Liver (tissue), 8 donors: ENCODE measurements at regions not wholly inside any gene's neighbourhood (a gene's known extent, or its start where the extent isn't known, plus 50 kb on each side); places are given as distances from the start of the nearest gene placed in this dataset.

Source experiments
- DNase-seq: peaks from one replicate; pipeline ENCODE4 v3.0.0-alpha.2; 2017; ENCODE audit warnings: low spot score
- H3K27ac ChIP-seq, 2 donors: one replicate each; pipeline ENCODE4 v1.7.0; 2013; ENCODE audit warnings: inconsistent platforms in 2 of 2, low read length in 2 of 2, control low read depth in 1 of 2, low read depth in 1 of 2, mild to moderate bottlenecking in 1 of 2
- H3K27me3 ChIP-seq, 4 donors: one replicate each; pipeline versions ENCODE4 v1.6.1 to v1.7.0; 2013; ENCODE audit warnings: low read length in 3 of 4, inconsistent platforms in 1 of 4, mild to moderate bottlenecking in 1 of 4, moderate library complexity in 1 of 4; ENCODE audit not compliant: control insufficient read depth in 4 of 4, insufficient read depth in 4 of 4
- H3K36me3 ChIP-seq, 4 donors: one replicate each; pipeline versions ENCODE4 v1.6.1 to v1.7.0; 2013; ENCODE audit warnings: low read length in 3 of 4, mild to moderate bottlenecking in 3 of 4, low read depth in 1 of 4, moderate library complexity in 1 of 4; ENCODE audit not compliant: control insufficient read depth in 4 of 4, insufficient read depth in 3 of 4
- H3K4me1 ChIP-seq, 4 donors: one replicate each; pipeline versions ENCODE4 v1.6.1 to v1.7.0; 2013; ENCODE audit warnings: low read length in 3 of 4, mild to moderate bottlenecking in 3 of 4, moderate library complexity in 1 of 4; ENCODE audit not compliant: control insufficient read depth in 4 of 4, insufficient read depth in 4 of 4
- H3K4me3 ChIP-seq, 3 donors: one replicate each; pipeline versions ENCODE4 v1.6.1 to v1.7.0; 2013; ENCODE audit warnings: low read length in 3 of 3, control low read depth in 1 of 3, low read depth in 1 of 3, mild to moderate bottlenecking in 1 of 3
- H3K9ac ChIP-seq, 2 donors: one replicate each; pipeline ENCODE4 v1.7.0; 2013; ENCODE audit warnings: low read length in 2 of 2, mild to moderate bottlenecking in 2 of 2, moderate library complexity in 2 of 2, control low read depth in 1 of 2, low read depth in 1 of 2
- H3K9me3 ChIP-seq, 4 donors: one replicate each; pipeline versions ENCODE4 v1.6.1 to v1.7.0; 2013; ENCODE audit warnings: low read length in 3 of 4; ENCODE audit not compliant: control insufficient read depth in 4 of 4
- EGR1 ChIP-seq, 2 donors: IDR thresholded peaks; 2 replicates each; pipeline ENCODE4 v1.6.1; 2016 to 2018; ENCODE audit warnings: antibody characterized with exemption in 2 of 2, low read depth in 2 of 2
- FOXA1 ChIP-seq: IDR thresholded peaks from 2 replicates; pipeline ENCODE4 v1.6.1; 2016; ENCODE audit warnings: antibody characterized with exemption
- FOXA2 ChIP-seq: IDR thresholded peaks from 2 replicates; pipeline ENCODE4 v1.6.1; 2016; ENCODE audit warnings: antibody characterized with exemption
- GABPA ChIP-seq, 2 donors: IDR thresholded peaks in 1 of 2; conservative IDR thresholded peaks in 1 of 2; 2 replicates each; pipeline ENCODE4 v1.6.1; 2016; ENCODE audit warnings: antibody characterized with exemption in 2 of 2, mild to moderate bottlenecking in 1 of 2, moderate library complexity in 1 of 2
- HNF4A ChIP-seq, 2 donors: conservative IDR thresholded peaks; 2 replicates each; pipeline ENCODE4 v1.6.1; 2016; ENCODE audit warnings: antibody characterized with exemption in 2 of 2, mild to moderate bottlenecking in 2 of 2
- HNF4G ChIP-seq: IDR thresholded peaks from 2 replicates; pipeline ENCODE4 v1.6.1; 2016; ENCODE audit warnings: antibody characterized with exemption
- JUND ChIP-seq, 2 donors: IDR thresholded peaks; 2 replicates each; pipeline ENCODE4 v1.6.1; 2016; ENCODE audit warnings: antibody characterized with exemption in 2 of 2
- NR2F2 ChIP-seq: IDR thresholded peaks from 2 replicates; pipeline ENCODE4 v1.6.1; 2016; ENCODE audit warnings: antibody characterized with exemption
- RAD21 ChIP-seq, 2 donors: IDR thresholded peaks; 2 replicates each; pipeline ENCODE4 v1.6.1; 2016; ENCODE audit warnings: antibody characterized with exemption in 2 of 2, mild to moderate bottlenecking in 2 of 2
- RXRA ChIP-seq, 2 donors: IDR thresholded peaks; 2 replicates each; pipeline ENCODE4 v1.6.1; 2017 to 2018; ENCODE audit warnings: antibody characterized with exemption in 2 of 2, mild to moderate bottlenecking in 1 of 2
- SP1 ChIP-seq: IDR thresholded peaks from 2 replicates; pipeline ENCODE4 v1.6.1; 2018; ENCODE audit warnings: antibody characterized with exemption, mild to moderate bottlenecking
- TAF1 ChIP-seq: conservative IDR thresholded peaks from 2 replicates; pipeline ENCODE4 v1.6.1; 2016; ENCODE audit warnings: antibody characterized with exemption, mild to moderate bottlenecking
- YY1 ChIP-seq: IDR thresholded peaks from 2 replicates; pipeline ENCODE4 v1.6.1; 2016; ENCODE audit warnings: antibody characterized with exemption, mild to moderate bottlenecking
- WGBS: extraction: QIAGEN DNeasy Blood & Tissue Kit; methylation state at CpG from one replicate; pipeline ENCODE4 v1.1.7; 2013; 5-methylcytosine and 5-hydroxymethylcytosine counted together
- TF ChIP-seq, protein P1 (sequence below): IDR thresholded peaks from 2 replicates; pipeline ENCODE4 v1.6.1; 2016; ENCODE audit warnings: antibody characterized with exemption, mild to moderate bottlenecking
- TF ChIP-seq, protein P2 (sequence below): IDR thresholded peaks from 2 replicates; pipeline ENCODE4 v1.6.1; 2016; ENCODE audit warnings: antibody characterized with exemption
- TF ChIP-seq, protein P3 (sequence below): fragments of 150-350 bp; IDR thresholded peaks from 2 replicates; pipeline ENCODE4 v1.5.1; 2017; ENCODE audit warnings: improper control_type of control experiment, low read depth, low read length; ENCODE audit not compliant: missing input control
- TF ChIP-seq, protein P4 (sequence below): IDR thresholded peaks from 2 replicates; pipeline ENCODE4 v1.6.1; 2016; ENCODE audit warnings: antibody characterized with exemption
- TF ChIP-seq, protein P5 (sequence below): IDR thresholded peaks from 2 replicates; pipeline ENCODE4 v1.6.1; 2016; ENCODE audit warnings: antibody characterized with exemption
- donor health status: healthy.
- donor health status: healthy.
- donor health status: healthy.
- donor health status: healthy.
- donor health status: healthy.

DNA sequence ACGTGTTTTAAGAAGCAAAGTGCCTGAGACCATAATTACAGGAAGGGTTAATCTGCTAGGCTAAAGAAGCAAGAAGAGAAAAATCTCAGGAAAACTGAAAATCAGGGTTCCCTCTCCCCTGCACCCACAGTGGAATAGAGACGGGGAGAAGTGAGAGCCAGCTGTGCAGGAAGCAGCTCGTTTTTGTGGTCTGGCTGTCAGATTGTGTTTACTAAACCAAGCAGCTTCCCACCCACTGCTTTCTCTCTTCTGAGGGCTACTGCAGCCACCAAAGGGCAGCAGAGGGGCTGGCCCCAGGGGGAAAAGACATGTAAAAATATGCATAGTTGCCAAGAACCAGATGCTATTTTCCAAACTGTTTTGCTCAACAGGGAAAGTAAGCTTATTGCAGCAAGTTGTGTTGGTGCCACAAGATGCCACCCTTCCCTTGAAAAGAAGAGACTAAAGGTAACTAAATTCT lies 72.6 kb upstream of the THUMPD2 start:
- WGBS = 8% methylated on average over 3 of the region's 3 CpGs
- Histone ChIP-seq H3K4me1 (no peaks in the 10 kb centered on the region), H3K9me3 (no peaks in the 10 kb centered on the region), H3K36me3 (no peaks in the 10 kb centered on the region), H3K4me3 (no peak overlapping the region), H3K9ac (no peak overlapping the region), H3K27me3 (no peaks in the 10 kb centered on the region), H3K27ac (no peak overlapping the region)
- TF ChIP-seq RAD21 (IDR thresholded peaks at IDR 0.05) = no peak
- TF ChIP-seq FOXA1 = no peak
- no peak for TF ChIP-seq FOXA2
- TF ChIP-seq RXRA (IDR thresholded peaks at IDR 0.05) = no peak
- TF ChIP-seq YY1 = no peak
- TF ChIP-seq, protein P1, sequence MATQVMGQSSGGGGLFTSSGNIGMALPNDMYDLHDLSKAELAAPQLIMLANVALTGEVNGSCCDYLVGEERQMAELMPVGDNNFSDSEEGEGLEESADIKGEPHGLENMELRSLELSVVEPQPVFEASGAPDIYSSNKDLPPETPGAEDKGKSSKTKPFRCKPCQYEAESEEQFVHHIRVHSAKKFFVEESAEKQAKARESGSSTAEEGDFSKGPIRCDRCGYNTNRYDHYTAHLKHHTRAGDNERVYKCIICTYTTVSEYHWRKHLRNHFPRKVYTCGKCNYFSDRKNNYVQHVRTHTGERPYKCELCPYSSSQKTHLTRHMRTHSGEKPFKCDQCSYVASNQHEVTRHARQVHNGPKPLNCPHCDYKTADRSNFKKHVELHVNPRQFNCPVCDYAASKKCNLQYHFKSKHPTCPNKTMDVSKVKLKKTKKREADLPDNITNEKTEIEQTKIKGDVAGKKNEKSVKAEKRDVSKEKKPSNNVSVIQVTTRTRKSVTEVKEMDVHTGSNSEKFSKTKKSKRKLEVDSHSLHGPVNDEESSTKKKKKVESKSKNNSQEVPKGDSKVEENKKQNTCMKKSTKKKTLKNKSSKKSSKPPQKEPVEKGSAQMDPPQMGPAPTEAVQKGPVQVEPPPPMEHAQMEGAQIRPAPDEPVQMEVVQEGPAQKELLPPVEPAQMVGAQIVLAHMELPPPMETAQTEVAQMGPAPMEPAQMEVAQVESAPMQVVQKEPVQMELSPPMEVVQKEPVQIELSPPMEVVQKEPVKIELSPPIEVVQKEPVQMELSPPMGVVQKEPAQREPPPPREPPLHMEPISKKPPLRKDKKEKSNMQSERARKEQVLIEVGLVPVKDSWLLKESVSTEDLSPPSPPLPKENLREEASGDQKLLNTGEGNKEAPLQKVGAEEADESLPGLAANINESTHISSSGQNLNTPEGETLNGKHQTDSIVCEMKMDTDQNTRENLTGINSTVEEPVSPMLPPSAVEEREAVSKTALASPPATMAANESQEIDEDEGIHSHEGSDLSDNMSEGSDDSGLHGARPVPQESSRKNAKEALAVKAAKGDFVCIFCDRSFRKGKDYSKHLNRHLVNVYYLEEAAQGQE = no peak
- TF ChIP-seq HNF4G = no peak
- no peak for TF ChIP-seq JUND (IDR thresholded peaks at IDR 0.05)
- TF ChIP-seq NR2F2 = no peak
- TF ChIP-seq, protein P2, sequence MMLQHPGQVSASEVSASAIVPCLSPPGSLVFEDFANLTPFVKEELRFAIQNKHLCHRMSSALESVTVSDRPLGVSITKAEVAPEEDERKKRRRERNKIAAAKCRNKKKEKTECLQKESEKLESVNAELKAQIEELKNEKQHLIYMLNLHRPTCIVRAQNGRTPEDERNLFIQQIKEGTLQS = no peak
- TF ChIP-seq HNF4A (conservative IDR thresholded peaks at IDR 0.05) = no peak
- TF ChIP-seq, protein P3, sequence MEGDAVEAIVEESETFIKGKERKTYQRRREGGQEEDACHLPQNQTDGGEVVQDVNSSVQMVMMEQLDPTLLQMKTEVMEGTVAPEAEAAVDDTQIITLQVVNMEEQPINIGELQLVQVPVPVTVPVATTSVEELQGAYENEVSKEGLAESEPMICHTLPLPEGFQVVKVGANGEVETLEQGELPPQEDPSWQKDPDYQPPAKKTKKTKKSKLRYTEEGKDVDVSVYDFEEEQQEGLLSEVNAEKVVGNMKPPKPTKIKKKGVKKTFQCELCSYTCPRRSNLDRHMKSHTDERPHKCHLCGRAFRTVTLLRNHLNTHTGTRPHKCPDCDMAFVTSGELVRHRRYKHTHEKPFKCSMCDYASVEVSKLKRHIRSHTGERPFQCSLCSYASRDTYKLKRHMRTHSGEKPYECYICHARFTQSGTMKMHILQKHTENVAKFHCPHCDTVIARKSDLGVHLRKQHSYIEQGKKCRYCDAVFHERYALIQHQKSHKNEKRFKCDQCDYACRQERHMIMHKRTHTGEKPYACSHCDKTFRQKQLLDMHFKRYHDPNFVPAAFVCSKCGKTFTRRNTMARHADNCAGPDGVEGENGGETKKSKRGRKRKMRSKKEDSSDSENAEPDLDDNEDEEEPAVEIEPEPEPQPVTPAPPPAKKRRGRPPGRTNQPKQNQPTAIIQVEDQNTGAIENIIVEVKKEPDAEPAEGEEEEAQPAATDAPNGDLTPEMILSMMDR = no peak
- no peak for TF ChIP-seq EGR1 (IDR thresholded peaks at IDR 0.05; ENCODE audit: low read depth in 2 of 2)
- TF ChIP-seq, protein P4, sequence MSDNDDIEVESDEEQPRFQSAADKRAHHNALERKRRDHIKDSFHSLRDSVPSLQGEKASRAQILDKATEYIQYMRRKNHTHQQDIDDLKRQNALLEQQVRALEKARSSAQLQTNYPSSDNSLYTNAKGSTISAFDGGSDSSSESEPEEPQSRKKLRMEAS = no peak
- TF ChIP-seq, protein P5, sequence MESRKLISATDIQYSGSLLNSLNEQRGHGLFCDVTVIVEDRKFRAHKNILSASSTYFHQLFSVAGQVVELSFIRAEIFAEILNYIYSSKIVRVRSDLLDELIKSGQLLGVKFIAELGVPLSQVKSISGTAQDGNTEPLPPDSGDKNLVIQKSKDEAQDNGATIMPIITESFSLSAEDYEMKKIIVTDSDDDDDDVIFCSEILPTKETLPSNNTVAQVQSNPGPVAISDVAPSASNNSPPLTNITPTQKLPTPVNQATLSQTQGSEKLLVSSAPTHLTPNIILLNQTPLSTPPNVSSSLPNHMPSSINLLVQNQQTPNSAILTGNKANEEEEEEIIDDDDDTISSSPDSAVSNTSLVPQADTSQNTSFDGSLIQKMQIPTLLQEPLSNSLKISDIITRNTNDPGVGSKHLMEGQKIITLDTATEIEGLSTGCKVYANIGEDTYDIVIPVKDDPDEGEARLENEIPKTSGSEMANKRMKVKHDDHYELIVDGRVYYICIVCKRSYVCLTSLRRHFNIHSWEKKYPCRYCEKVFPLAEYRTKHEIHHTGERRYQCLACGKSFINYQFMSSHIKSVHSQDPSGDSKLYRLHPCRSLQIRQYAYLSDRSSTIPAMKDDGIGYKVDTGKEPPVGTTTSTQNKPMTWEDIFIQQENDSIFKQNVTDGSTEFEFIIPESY = no peak
- TF ChIP-seq TAF1 = no peak
- TF ChIP-seq GABPA (IDR thresholded peaks at IDR 0.05 in 1 of 2, conservative IDR thresholded peaks at IDR 0.05 in 1 of 2) = no peak
- TF ChIP-seq SP1 = no peak
- DNase-seq = no peak
